HFF-Myc (cell line): ENCODE measurements at regions not wholly inside any gene's neighbourhood (a gene's known extent, or its start where the extent isn't known, plus 50 kb on each side); places are given as distances from the start of the nearest gene placed in this dataset.

Experiments used
- DNase-seq: peaks from one replicate; pipeline ENCODE4 v3.0.0-alpha.2; 2011; ENCODE audit warnings: low read depth; ENCODE audit errors: extremely low read depth
- H3K4me3 ChIP-seq: replicated peaks from 2 replicates; pipeline ENCODE4 v1.5.1; 2011; ENCODE audit warnings: low read depth, mild to moderate bottlenecking, control low read depth, low read length
- TF ChIP-seq, protein P1 (sequence below): IDR thresholded peaks from 2 replicates; pipeline ENCODE4 v1.5.1; 2012; ENCODE audit warnings: mild to moderate bottlenecking, low read depth, low read length, control low read depth; ENCODE audit errors: missing control alignments

GRCh38 chr16:63467513-63467912, 1431.3 kb upstream of the CDH8 start:
- no peak overlapping the region for H3K4me3 ChIP-seq
- TF ChIP-seq, protein P1, sequence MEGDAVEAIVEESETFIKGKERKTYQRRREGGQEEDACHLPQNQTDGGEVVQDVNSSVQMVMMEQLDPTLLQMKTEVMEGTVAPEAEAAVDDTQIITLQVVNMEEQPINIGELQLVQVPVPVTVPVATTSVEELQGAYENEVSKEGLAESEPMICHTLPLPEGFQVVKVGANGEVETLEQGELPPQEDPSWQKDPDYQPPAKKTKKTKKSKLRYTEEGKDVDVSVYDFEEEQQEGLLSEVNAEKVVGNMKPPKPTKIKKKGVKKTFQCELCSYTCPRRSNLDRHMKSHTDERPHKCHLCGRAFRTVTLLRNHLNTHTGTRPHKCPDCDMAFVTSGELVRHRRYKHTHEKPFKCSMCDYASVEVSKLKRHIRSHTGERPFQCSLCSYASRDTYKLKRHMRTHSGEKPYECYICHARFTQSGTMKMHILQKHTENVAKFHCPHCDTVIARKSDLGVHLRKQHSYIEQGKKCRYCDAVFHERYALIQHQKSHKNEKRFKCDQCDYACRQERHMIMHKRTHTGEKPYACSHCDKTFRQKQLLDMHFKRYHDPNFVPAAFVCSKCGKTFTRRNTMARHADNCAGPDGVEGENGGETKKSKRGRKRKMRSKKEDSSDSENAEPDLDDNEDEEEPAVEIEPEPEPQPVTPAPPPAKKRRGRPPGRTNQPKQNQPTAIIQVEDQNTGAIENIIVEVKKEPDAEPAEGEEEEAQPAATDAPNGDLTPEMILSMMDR, result no peak
- DNase-seq, result no peak

GRCh38 chr16:63462316-63462715, 1426.1 kb upstream of the CDH8 start:
- no peak overlapping the region for H3K4me3 ChIP-seq
- TF ChIP-seq, protein P1, result no peak
- no peak for DNase-seq

DNA sequence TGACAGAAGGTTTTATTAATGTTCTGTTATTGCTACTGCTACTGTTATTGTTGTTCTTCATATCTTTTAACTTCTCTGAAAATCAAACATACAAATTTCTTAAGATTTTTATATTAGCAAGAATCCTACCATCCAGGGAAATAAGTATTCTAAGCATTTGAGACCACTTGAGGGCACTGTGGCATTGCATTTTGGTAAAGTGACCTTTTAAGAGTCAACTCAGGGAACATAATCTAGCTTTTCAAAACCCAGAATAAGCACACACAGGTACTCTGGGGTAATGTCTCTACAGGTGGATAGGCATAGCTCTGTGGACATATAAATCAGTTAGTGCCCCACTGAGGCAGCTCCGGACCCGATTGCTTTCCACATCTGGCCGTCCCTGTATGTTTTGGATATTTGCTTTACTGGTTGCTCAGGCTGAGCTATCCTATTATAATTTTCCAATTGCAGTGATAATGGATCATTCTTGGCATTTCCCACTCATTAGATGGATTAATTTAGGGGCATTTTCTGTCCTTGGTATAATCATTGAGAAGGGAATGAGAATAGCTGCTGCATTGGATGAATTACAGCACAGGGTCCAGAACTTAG, 1425.1 kb upstream of the CDH8 start:
- TF ChIP-seq, protein P1, result peak; percentile 18
- DNase-seq, result peak; percentile 7
- H3K4me3 ChIP-seq, result no peak overlapping the region

DNA sequence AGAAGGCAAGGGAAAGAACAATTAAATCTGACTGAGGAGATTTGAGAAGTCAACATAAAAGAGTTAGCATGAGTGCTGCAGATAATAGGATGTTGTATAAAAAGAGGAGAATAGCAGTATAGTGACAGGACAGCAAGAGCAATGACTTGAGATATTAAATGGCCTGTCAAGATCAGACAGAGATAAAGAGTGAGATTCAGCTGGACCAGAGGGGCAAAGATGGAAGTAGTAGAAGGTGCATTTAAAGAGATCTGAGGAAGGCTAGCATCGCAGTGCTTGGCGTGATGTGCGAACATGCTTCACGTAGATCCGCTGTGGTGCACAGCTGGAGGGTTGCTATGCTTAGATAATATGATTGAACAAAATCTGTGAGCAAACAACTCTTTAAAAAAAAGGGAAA, 1422.6 kb upstream of the CDH8 start:
- DNase-seq, result no peak
- TF ChIP-seq, protein P1, result no peak
- no peak overlapping the region for H3K4me3 ChIP-seq

DNA sequence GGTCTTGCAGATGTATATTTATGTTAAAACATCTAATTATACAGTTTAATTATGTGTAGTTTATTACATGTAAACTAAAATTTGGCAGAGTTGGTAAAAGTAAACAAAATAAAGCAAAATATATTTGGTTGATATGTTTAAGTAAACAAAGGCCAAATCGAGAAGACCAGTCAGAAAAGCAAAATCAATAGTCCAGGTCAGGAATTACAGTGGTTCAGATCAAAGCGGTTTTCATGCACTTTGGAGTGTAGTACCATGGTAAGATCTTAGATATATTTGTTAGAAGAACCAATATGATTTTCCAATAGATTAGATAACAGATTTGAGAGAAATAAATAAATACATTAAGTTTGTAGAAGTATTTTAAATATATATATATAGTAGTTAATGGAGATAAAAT, 1421.6 kb upstream of the CDH8 start:
- TF ChIP-seq, protein P1, result no peak
- DNase-seq, result no peak
- no peak overlapping the region for H3K4me3 ChIP-seq

- no peak overlapping the region for H3K4me3 ChIP-seq
- TF ChIP-seq, protein P1, result no peak
- no peak for DNase-seq
Observed at GRCh38 chr16:63453261-63453660, 1417.0 kb upstream of the CDH8 start.

GRCh38 chr16:63447121-63447520, 1410.9 kb upstream of the CDH8 start:
- no peak overlapping the region for H3K4me3 ChIP-seq
- DNase-seq, result no peak

More at GRCh38 chr16:63447121-63447520, 1410.9 kb upstream of the CDH8 start:
- TF ChIP-seq, protein P1, result no peak
